KMS-11 (cell line): ENCODE measurements at regions not wholly inside any gene's neighbourhood (a gene's known extent, or its start where the extent isn't known, plus 50 kb on each side); places are given as distances from the start of the nearest gene placed in this dataset.

Experiments used
- H2AFZ ChIP-seq: fragments of 200-600 bp; sonication (generic); 2 replicates; pipeline ENCODE4 v1.6.1; 2016; ENCODE audit warnings: antibody characterized with exemption, mixed run types, low read depth
- H3K27ac ChIP-seq: fragments of 200-600 bp; sonication (generic); 2 replicates; pipeline ENCODE4 v1.6.1; 2016; ENCODE audit warnings: mild to moderate bottlenecking, mixed run types
- H3K27me3 ChIP-seq: fragments of 200-600 bp; sonication (generic); 2 replicates; pipeline ENCODE4 v1.6.1; 2017; ENCODE audit warnings: mild to moderate bottlenecking, low read depth, mixed run types, moderate library complexity; ENCODE audit not compliant: insufficient read depth
- H3K36me3 ChIP-seq: fragments of 200-600 bp; sonication (generic); 2 replicates; pipeline ENCODE4 v1.6.1; 2017; ENCODE audit warnings: mild to moderate bottlenecking, mixed run types; ENCODE audit not compliant: insufficient read depth
- H3K4me1 ChIP-seq: fragments of 200-600 bp; sonication (generic); 2 replicates; pipeline ENCODE4 v1.6.1; 2016; ENCODE audit warnings: mild to moderate bottlenecking, low read depth, mixed run types; ENCODE audit not compliant: poor library complexity, severe bottlenecking
- H3K4me2 ChIP-seq: fragments of 200-600 bp; sonication (generic); 2 replicates; pipeline ENCODE4 v1.7.0; 2016; ENCODE audit warnings: mild to moderate bottlenecking, mixed run types
- H3K4me3 ChIP-seq: fragments of 200-600 bp; sonication (generic); IDR thresholded peaks from 2 replicates; pipeline ENCODE4 v1.6.1; 2017; ENCODE audit warnings: low read depth, low read length, mixed read lengths; ENCODE audit not compliant: insufficient read depth
- H3K79me2 ChIP-seq: fragments of 200-600 bp; sonication (generic); 2 replicates; pipeline ENCODE4 v1.6.1; 2016; ENCODE audit warnings: low read depth, mixed run types; ENCODE audit not compliant: insufficient read depth
- H3K9ac ChIP-seq: fragments of 200-600 bp; sonication (generic); 2 replicates; pipeline ENCODE4 v1.6.1; 2016; ENCODE audit warnings: mild to moderate bottlenecking, mixed run types
- H4K20me1 ChIP-seq: fragments of 200-600 bp; sonication (generic); 2 replicates; pipeline ENCODE4 v1.6.1; 2016; ENCODE audit warnings: mild to moderate bottlenecking, mixed run types; ENCODE audit not compliant: insufficient read depth
- TF ChIP-seq, protein P1 (sequence below): fragments of 200-600 bp; sonication (generic); conservative IDR thresholded peaks from 2 replicates; pipeline ENCODE4 v1.6.1; 2017; ENCODE audit warnings: low read depth, mild to moderate bottlenecking, antibody characterized with exemption, low read length, moderate library complexity, mixed read lengths

DNA sequence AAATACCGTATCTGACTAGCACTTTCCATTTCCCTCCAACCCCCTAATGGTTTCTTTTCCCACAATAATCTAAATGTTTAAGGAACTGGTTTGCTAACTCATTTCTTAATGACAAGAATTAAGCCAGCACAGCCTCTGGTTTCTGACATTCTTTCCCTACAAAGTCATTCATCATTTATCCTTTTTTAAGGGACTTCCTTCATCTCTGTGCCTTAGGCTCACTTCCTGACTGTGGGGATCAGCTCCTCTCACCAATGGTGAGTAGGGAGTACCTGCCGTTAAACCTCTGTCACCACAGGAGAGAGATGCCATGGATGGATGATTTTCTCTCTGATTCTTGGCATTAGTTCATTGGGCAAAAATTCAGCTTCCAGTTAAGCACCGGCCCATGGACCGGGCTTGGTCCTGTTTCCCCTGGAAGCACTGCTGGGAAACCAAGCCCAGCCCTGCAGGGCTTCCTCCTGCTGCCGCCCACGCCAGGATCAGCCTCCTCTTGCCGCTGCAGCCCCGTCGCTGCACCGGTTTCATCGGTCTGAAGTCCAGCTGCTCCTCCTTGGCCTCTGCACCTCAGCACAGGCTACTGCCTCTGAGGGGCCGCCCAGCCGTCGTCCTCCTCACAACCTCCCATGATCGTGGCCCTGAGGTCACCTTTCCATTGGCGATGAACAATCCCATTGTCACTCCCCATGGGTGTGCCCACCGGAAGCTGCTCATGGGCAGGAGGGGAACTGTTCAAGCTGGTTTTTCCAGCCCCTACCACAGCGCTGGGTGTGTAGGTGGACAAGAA is 64.0 kb upstream of the ZNF516 start:
- H3K36me3 ChIP-seq: no peaks in the 10 kb centered on the region
- H3K9ac ChIP-seq: no peak overlapping the region
- H3K4me3 ChIP-seq: no peak overlapping the region
- H3K4me1 ChIP-seq: no peaks in the 10 kb centered on the region
- H3K4me2 ChIP-seq: no peak overlapping the region
- TF ChIP-seq, protein P1, sequence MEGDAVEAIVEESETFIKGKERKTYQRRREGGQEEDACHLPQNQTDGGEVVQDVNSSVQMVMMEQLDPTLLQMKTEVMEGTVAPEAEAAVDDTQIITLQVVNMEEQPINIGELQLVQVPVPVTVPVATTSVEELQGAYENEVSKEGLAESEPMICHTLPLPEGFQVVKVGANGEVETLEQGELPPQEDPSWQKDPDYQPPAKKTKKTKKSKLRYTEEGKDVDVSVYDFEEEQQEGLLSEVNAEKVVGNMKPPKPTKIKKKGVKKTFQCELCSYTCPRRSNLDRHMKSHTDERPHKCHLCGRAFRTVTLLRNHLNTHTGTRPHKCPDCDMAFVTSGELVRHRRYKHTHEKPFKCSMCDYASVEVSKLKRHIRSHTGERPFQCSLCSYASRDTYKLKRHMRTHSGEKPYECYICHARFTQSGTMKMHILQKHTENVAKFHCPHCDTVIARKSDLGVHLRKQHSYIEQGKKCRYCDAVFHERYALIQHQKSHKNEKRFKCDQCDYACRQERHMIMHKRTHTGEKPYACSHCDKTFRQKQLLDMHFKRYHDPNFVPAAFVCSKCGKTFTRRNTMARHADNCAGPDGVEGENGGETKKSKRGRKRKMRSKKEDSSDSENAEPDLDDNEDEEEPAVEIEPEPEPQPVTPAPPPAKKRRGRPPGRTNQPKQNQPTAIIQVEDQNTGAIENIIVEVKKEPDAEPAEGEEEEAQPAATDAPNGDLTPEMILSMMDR: no peak
- no peak overlapping the region for H2AFZ ChIP-seq
- no peaks in the 10 kb centered on the region for H4K20me1 ChIP-seq
- H3K79me2 ChIP-seq: no peaks in the 10 kb centered on the region
- no peaks in the 10 kb centered on the region for H3K27me3 ChIP-seq
- H3K27ac ChIP-seq: no peak overlapping the region

DNA sequence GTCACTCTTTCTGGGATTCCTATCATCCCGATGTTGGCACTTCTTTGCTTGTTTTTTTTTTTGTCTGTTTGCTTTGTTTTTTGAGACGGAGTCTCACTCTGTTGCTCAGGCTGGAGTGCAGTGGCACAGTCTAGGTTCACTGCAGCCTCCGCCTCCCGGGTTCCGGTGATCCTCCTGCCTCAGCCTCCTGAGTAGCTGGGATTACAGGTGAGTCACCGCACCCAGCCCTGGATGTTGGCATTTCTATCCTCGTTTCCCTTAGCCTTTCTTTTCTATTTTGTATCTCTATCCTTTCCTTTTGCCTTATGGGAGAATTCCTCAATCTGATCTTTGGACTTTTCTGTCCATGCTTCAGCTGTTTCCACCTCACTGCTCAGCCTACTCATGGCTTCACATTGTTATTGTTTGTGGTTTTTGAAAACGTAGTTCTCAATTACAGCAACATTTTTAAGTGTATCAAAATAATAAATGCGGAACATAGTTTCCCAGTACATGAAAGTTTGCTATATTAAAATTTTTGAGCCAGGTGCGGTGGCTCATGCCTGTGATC is 62.1 kb upstream of the ZNF516 start:
- Histone ChIP-seq H4K20me1 (no peaks in the 10 kb centered on the region), H3K79me2 (no peaks in the 10 kb centered on the region), H2AFZ (no peak overlapping the region), H3K27ac (no peak overlapping the region), H3K4me3 (no peak overlapping the region), H3K9ac (no peak overlapping the region), H3K4me1 (no peaks in the 10 kb centered on the region), H3K36me3 (no peaks in the 10 kb centered on the region), H3K4me2 (no peak overlapping the region), H3K27me3 (no peaks in the 10 kb centered on the region)
- TF ChIP-seq, protein P1: no peak

DNA sequence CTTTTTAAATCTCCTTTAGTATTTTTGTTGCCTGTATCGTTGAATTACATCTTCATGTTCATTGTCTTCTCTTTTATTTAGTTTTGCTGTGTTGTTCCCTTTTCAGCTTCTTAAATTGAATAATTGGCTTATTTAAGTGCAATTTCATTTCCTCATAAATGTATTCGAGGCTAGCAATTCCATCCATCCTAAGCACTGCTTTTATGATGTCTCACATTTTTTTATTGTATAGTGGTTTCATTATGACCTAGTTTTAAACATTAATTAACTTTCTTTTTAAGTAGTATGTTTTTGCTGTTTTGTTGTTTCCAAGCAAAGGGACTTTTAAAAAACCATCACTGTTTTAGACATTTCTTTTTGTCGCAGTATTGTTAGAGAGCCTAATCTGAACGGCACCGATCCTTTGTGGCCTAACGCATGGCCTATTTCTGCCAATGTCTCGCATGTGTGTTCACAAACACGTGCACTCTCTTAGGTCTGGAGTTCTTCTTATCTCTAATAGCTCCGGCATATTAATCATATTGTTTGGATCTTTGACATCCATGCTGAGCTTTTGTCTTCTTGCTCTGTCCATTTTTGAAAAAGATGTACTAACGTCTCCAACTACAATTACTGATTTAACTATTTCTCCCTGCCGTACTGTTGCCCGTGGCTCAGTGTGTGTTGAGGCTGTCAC is 59.6 kb upstream of the ZNF516 start:
- TF ChIP-seq, protein P1: no peak
- no peaks in the 10 kb centered on the region for H4K20me1 ChIP-seq
- H3K4me3 ChIP-seq: no peak overlapping the region
- no peaks in the 10 kb centered on the region for H3K4me1 ChIP-seq
- no peaks in the 10 kb centered on the region for H3K79me2 ChIP-seq
- H3K9ac ChIP-seq: no peak overlapping the region
- no peaks in the 10 kb centered on the region for H3K27me3 ChIP-seq
- no peak overlapping the region for H3K27ac ChIP-seq
- no peak overlapping the region for H2AFZ ChIP-seq
- H3K4me2 ChIP-seq: no peak overlapping the region
- no peaks in the 10 kb centered on the region for H3K36me3 ChIP-seq

DNA sequence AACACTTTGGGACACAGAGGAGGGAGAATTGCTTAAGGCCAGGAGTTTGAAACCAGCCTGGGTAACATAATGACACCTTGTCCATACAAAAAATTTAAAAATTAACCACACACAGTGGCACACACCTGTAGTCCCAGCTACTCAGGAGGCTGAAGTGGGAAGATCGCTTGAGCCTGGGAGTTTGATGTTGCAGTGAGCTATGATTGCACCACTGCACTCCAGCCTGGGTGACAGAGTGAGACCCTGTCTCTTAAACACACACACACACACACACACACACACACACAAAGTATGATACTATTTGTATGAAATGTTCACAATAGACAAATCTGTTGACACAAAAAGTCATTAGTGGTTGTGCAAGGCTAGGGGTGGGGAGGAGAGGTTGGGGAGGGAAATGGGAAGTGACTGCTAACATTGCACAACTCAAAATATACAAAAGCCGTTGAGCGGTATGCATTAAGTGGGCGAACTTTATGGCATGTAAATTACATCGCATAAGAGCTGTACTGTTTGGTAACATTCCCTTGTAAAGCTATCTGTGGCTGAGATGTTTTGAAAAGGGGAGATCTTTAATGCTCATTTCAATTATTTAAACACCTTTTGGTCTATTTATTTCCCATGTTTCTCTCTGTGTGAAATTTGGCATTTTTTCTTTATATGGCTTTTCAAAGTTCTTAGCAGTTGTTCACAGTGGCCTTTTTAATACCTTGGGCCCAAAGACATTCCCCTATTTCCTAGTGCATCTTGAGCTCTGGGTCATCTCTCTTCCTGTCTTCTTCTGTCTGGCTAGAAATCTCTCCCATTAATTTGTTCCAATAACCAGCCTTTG is 58.9 kb upstream of the ZNF516 start:
- no peak overlapping the region for H3K4me2 ChIP-seq
- no peaks in the 10 kb centered on the region for H3K79me2 ChIP-seq
- no peaks in the 10 kb centered on the region for H3K27me3 ChIP-seq
- H3K4me1 ChIP-seq: no peaks in the 10 kb centered on the region
- no peak overlapping the region for H3K27ac ChIP-seq
- no peak overlapping the region for H2AFZ ChIP-seq
- no peak overlapping the region for H3K4me3 ChIP-seq
- no peaks in the 10 kb centered on the region for H3K36me3 ChIP-seq
- H4K20me1 ChIP-seq: no peaks in the 10 kb centered on the region
- TF ChIP-seq, protein P1: no peak
- H3K9ac ChIP-seq: no peak overlapping the region
